ENCODE measurements at regions not wholly inside any gene's neighbourhood (a gene's known extent, or its start where the extent isn't known, plus 50 kb on each side); places are given as distances from the start of the nearest gene placed in this dataset.

GRCh38 chr6:50330347-50330746 lies 280.6 kb upstream of the DEFB112 start:
- H3K9ac ChIP-seq, result no peak overlapping the region
- no peaks in the 10 kb centered on the region for H3K36me3 ChIP-seq (replicated peaks in 1 of 2; ENCODE audit: control insufficient read depth in 1 of 2, insufficient read depth in 2 of 2, low read length in 1 of 2)
- H3K4me2 ChIP-seq, result no peak overlapping the region
- no peaks in the 10 kb centered on the region for H3K4me1 ChIP-seq (ENCODE audit: control insufficient read depth in 1 of 2, insufficient read depth in 2 of 2, low read depth in 1 of 2, low read length in 1 of 2)
- no peak overlapping the region for H3K27ac ChIP-seq (ENCODE audit: low read depth in 2 of 2, low read length in 1 of 2)
- TF ChIP-seq RXRA (IDR thresholded peaks at IDR 0.05; ENCODE audit: borderline replicate concordance, low read depth) (no peak), CTCF (IDR thresholded peaks at IDR 0.05) (no peak), CHD2 (IDR thresholded peaks at IDR 0.05; ENCODE audit: low read length, partially characterized antibody) (no peak), EZH2phosphoT487 (IDR thresholded peaks at IDR 0.05; ENCODE audit: borderline replicate concordance, low read depth) (no peak), ZBTB33 (IDR thresholded peaks at IDR 0.05; ENCODE audit: borderline replicate concordance, low read depth) (no peak), TEAD4 (IDR thresholded peaks at IDR 0.05; ENCODE audit: borderline replicate concordance, insufficient read depth) (no peak), REST (IDR thresholded peaks at IDR 0.05; ENCODE audit: low read depth, low read length) (no peak), POLR2AphosphoS5 (IDR thresholded peaks at IDR 0.05; ENCODE audit: low read depth, low read length) (no peak), RCOR1 (IDR thresholded peaks at IDR 0.05; ENCODE audit: low read length) (no peak), FOXM1 (IDR thresholded peaks at IDR 0.05; ENCODE audit: low read depth) (no peak), ELF1 (IDR thresholded peaks at IDR 0.05) (no peak), EP300 (IDR thresholded peaks at IDR 0.05; ENCODE audit: borderline replicate concordance in 1 of 2, low read depth in 1 of 2, low read length in 1 of 2) (no peak), MXI1 (IDR thresholded peaks at IDR 0.05; ENCODE audit: low read depth, low read length) (no peak), JUND (IDR thresholded peaks at IDR 0.05) (no peak), NRF1 (IDR thresholded peaks at IDR 0.05; ENCODE audit: low read depth, low read length) (no peak), IRF3 (IDR thresholded peaks at IDR 0.05; ENCODE audit: low read depth, low read length) (no peak), SMC3 (IDR thresholded peaks at IDR 0.05; ENCODE audit: low read depth, low read length) (no peak), USF1 (IDR thresholded peaks at IDR 0.05; ENCODE audit: borderline replicate concordance, low read depth) (no peak), FOXJ3 (CRISPR knock-in tag; IDR thresholded peaks at IDR 0.05) (no peak), TCF12 (IDR thresholded peaks at IDR 0.05) (no peak)
- no peaks in the 10 kb centered on the region for H3K79me2 ChIP-seq (ENCODE audit: insufficient read depth)
- no peaks in the 10 kb centered on the region for H3K9me3 ChIP-seq
- no peaks in the 10 kb centered on the region for H3K27me3 ChIP-seq (ENCODE audit: insufficient read depth)
- whole genome bisulfite sequencing (ENCODE audit: low lambda C conversion rate), result 21% methylated on average over 2 of the region's 2 CpGs
- H3K4me3 ChIP-seq (ENCODE audit: low read depth in 2 of 2, low read length in 1 of 2), result no peak overlapping the region
- H3F3A ChIP-seq (replicated peaks; ENCODE audit: insufficient read depth), result no peaks in the 10 kb centered on the region
- H2AFZ ChIP-seq (ENCODE audit: low read depth), result no peak overlapping the region
- no peaks in the 10 kb centered on the region for H3K9me2 ChIP-seq
- POLR2A ChIA-PET, result no interaction called here
- DNase-seq, result no peak
- CTCF ChIA-PET, result interaction anchor here (0.8 kb wide), 1 partner anchor 8 kb away, joined by 4 read pairs; no protein-coding TSS in a partner anchor
- H4K20me1 ChIP-seq (ENCODE audit: insufficient read depth), result no peaks in the 10 kb centered on the region
